Fibroblast of mammary gland (primary cell): ENCODE measurements at regions not wholly inside any gene's neighbourhood (a gene's known extent, or its start where the extent isn't known, plus 50 kb on each side); places are given as distances from the start of the nearest gene placed in this dataset.
A peak's percentile ranks its signal among the peaks of the same experiment; 100 is the strongest.

ENCODE experiments used
- DNase-seq: peaks from one replicate; pipeline ENCODE4 v3.0.0-alpha.2; 2010; ENCODE audit warnings: low read depth
- H3K4me3 ChIP-seq: 2 replicates; pipeline ENCODE4 v1.5.1; 2011; ENCODE audit warnings: low read depth, mild to moderate bottlenecking, low read length, moderate library complexity; ENCODE audit not compliant: control insufficient read depth
- TF ChIP-seq, protein P1 (sequence below): conservative IDR thresholded peaks from 2 replicates; pipeline ENCODE4 v1.5.1; 2011; ENCODE audit warnings: low read depth, low read length, inconsistent platforms; ENCODE audit not compliant: control insufficient read depth, insufficient read depth

DNA sequence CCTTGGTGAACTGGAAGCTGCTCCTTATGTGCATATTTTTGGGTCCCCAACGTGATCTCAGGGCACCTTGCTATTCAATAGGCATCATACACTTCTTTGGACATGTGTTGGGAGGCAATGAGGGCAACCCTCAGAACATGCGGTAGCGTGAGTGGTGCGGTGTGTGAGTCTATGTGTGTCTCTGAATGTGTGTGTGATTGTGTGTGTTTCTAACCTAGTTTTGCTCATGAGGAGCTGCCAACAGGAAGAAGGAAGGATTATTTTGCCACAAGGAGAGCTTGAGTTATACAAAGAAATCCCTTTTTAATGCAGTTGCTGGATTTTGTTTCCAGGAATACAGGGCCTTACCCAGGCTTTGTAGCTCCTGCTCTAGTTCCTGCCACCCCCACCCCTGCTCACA is 75.8 kb upstream of the ITGA6 start:
- TF ChIP-seq, protein P1, sequence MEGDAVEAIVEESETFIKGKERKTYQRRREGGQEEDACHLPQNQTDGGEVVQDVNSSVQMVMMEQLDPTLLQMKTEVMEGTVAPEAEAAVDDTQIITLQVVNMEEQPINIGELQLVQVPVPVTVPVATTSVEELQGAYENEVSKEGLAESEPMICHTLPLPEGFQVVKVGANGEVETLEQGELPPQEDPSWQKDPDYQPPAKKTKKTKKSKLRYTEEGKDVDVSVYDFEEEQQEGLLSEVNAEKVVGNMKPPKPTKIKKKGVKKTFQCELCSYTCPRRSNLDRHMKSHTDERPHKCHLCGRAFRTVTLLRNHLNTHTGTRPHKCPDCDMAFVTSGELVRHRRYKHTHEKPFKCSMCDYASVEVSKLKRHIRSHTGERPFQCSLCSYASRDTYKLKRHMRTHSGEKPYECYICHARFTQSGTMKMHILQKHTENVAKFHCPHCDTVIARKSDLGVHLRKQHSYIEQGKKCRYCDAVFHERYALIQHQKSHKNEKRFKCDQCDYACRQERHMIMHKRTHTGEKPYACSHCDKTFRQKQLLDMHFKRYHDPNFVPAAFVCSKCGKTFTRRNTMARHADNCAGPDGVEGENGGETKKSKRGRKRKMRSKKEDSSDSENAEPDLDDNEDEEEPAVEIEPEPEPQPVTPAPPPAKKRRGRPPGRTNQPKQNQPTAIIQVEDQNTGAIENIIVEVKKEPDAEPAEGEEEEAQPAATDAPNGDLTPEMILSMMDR, result no peak
- DNase-seq, result no peak
- H3K4me3 ChIP-seq, result no peak overlapping the region

DNA sequence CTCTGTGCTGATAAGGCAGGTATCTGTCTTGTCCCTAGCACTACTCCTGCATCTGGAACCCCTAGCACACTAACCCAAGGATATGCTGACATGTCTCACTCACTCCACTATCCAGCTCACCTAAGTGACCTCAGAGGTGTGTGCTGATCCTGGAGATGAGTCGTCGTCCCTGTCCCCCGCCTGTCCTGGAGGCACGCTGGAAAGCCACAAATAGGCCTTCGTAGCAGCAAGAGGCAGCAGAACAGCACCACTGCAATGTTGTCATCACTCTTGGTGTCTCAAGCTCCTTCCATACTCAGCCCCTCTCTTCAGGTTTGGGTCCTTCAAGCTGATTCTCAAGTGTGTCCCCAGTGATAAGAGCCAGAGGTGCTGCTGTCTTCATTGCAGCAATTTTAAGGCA is 73.0 kb upstream of the ITGA6 start:
- DNase-seq, result no peak
- TF ChIP-seq, protein P1, result no peak
- no peak overlapping the region for H3K4me3 ChIP-seq

DNA sequence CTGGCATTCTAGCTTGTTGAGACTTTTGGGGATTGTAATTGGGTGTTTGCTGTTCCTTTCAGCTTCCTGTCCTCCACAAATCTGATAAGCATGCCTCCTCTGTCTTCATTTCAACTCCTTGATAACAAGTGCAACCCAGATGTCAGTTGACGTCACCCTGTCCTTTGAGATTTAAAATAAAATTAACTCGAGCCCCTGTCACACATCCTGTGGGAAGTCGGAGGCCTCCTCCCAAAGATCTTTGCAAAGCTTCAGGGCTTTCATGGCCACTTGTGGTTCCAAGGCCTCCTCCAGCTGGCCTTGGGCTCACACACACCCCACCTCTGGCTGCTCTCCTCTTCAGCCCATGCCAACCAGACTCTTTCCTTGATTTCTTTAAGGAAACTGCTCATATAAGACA is 69.9 kb upstream of the ITGA6 start:
- TF ChIP-seq, protein P1, result no peak
- H3K4me3 ChIP-seq, result no peak overlapping the region
- DNase-seq, result no peak

DNA sequence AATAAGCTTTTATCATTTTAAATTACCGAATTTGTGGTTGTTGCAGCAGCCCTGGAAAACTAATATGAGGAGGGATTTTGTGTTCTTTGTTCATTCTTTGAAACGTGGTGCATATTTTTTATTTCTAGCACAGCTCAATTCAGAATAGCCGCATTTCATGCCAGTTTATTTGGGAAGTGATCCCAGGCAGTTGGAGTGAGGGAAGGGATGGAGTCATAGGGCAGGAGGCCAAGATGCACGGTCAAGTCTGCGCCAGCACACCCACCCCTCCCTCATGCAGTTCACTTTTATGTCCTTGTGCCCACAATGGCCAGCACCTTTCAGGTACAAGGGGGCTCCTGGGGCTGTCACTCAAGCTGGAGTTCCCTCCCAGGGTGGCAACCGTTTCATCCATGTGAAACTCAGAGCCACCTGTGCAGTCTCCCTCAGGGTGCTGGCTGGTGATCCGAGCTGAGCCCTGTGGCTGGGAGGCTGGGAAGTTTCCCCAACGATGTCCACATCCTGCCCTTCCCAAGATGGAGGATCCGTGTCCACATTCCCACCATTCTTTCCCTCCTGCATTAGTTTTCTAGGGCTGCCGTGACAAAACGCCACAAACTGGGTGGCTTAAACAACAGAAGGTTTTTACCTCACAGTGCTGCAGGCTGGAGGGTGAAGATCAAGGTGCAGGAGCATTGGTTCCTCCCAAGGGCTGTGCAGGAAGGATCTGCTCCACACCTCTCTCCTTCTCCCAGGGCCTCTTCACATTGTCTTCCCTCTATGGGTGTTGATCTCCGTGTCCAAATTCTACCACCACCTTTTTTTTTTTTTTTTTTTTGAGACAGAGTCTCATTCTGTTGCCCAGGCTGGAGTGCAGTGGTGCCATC is 68.5 kb upstream of the ITGA6 start:
- peak; percentile 20 for DNase-seq
- TF ChIP-seq, protein P1, result no peak
- no peak overlapping the region for H3K4me3 ChIP-seq

DNA sequence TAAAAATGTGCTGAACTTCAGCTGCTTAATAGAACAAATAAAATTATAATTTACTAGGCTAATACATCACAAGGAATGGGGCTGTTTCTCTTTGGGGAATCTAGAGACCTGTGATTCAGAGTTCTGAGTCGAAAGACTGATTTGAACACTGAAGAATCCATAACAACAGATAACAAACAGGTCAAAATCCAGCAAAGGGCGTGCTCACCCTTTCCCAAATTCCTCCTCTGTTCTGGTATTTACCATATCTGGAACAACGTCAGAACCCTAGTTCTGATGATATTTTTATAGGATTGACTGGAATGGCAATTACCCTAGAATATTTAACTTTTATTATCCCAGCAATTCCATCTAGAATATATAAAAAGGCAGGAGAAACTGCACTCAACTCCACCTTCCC is 66.0 kb upstream of the ITGA6 start:
- no peak overlapping the region for H3K4me3 ChIP-seq
- DNase-seq, result no peak
- TF ChIP-seq, protein P1, result no peak

DNA sequence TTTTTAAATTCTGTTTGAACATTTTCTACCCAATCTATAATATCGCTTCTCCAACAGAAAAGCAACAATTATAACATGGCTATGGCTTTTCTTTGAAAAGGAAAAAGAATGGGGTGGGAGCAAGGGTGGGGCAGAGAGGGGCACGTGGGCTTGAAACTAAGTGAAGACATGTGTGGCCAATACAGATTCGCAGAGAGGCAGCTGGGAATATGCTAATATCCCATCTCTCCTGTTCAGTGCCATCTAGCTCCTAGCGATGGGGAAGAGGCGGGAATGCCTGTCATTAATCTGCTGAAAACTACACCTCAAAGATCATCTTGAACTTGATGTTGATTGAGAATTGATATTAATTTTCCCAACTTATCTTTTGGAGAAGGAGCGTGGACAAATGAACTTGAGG is 65.5 kb upstream of the ITGA6 start:
- no peak overlapping the region for H3K4me3 ChIP-seq
- TF ChIP-seq, protein P1, result no peak
- DNase-seq, result no peak
